Pancreas (tissue), 10 donors: ENCODE measurements at regions not wholly inside any gene's neighbourhood (a gene's known extent, or its start where the extent isn't known, plus 50 kb on each side); places are given as distances from the start of the nearest gene placed in this dataset.

Source experiments
- ATAC-seq, 4 donors: fragments of 200-7000 bp; cut with Tn5 transposase; one replicate each; pipeline versions ENCODE4 v1.8.0 to v1.9.1; 2020; ENCODE audit warnings: mild to moderate bottlenecking in 4 of 4, moderate library complexity in 4 of 4
- DNase-seq, 6 donors: peaks; one replicate each; pipeline ENCODE4 v3.0.0-alpha.2; 2020
- FAIRE-seq: peaks from 2 replicates; lab custom pipeline; 2012; peaks lifted over from hg19 to GRCh38; lab: Jason Lieb, UNC
- H3K27ac ChIP-seq, 4 donors: fragments of 200-600 bp; sonication (generic); 1 replicate in 3 of 4; 2 replicates in 1 of 4; pipeline versions ENCODE4 v1.5.0 to v1.8.0; 2020
- H3K27me3 ChIP-seq, 4 donors: fragments of 200-600 bp; one replicate each; pipeline ENCODE4 v1.8.0; 2021
- H3K36me3 ChIP-seq, 3 donors: fragments of 200-600 bp; sonication (generic) in 1 of 3; one replicate each; pipeline versions ENCODE4 v1.5.0 to v1.8.0; 2020 to 2021
- H3K4me1 ChIP-seq, 3 donors: fragments of 200-600 bp; one replicate each; pipeline ENCODE4 v1.8.0; 2021
- H3K4me3 ChIP-seq, 4 donors: fragments of 200-600 bp; sonication (generic) in 2 of 4; one replicate each; pipeline versions ENCODE4 v1.5.0 to v1.8.0; 2020 to 2021
- H3K9me3 ChIP-seq, 4 donors: fragments of 200-600 bp; one replicate each; pipeline ENCODE4 v1.8.0; 2021
- CTCF ChIP-seq, 4 donors: fragments of 200-600 bp; sonication (generic) in 3 of 4; IDR thresholded peaks; one replicate each; pipeline versions ENCODE4 v1.5.0 to v1.8.0; 2021; ENCODE audit warnings: antibody characterized with exemption in 4 of 4
- WGBS, 2 donors: extraction: QIAGEN DNeasy Blood & Tissue Kit; methylation state at CpG; one replicate each; pipeline ENCODE4 v1.1.7; 2013; 5-methylcytosine and 5-hydroxymethylcytosine counted together
- intact Hi-C, 3 donors: fragments of 100-400 bp; cut with DNase I; formaldehyde crosslinking; loops; one replicate each; pipeline versions ENCODE4 v1.11.1 to v1.14.2; 2022
- donor health status: healthy with polysubstance abuse.
- donor health status: DM: no; HTN: no; CAD: no; lungs with moderate emphysema.
- donor health status: DM: no; HTN: no; CAD: no.
- donor health status: control.
- donor health status: control.
- donor health status: Bipolar disorder and iron deficiency.
- donor health status: DM: yes; HTN: yes; CAD: no.
- donor health status: DM: no; HTN: no; CAD: no.
- donor health status: DM: no; HTN: no; CAD: no.
- donor health status: DM: yes; HTN: yes; CAD: no.

DNA sequence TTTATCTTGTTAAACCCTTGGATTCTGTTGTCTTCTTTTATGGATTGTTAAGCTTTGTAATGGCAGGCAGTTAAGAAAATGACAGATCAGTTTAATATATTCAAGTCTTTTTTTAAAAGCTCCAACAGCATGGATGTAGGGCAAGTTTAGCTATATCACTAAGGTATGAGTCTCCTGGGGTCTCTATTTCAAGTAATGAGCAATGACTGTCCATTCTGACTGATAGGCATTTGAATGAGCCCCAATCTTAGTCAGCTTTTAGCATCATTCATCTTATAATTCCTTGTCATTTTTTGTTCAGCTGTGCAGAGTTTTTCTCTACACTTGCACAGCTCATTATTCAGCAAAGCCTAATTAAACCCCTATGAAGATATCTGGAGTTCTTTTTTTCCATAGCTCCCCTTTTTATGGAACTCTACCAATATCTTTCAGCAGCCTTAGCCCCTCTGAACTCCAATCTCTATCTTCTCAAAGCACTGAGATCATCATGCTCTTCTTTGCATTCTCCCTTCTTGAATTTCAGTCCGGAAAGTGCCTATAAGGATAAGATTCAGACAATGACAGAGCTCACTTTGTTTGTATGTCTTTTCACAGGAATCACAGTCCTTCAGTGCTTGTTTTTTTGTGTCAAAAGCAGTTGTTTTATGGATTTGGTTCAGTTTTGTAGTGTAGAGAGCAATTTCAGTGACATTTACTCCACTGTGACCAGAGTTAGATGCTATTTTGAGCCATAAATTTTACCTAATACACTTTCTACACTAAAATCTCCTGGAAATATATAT is 97.2 kb upstream of the DOK5 start:
- no peak for FAIRE-seq
- no peaks in the 10 kb centered on the region for H3K27me3 ChIP-seq
- no peak for DNase-seq
- intact Hi-C loops = no loop called here
- no peaks in the 10 kb centered on the region for H3K4me1 ChIP-seq
- WGBS, 2 donors = 72 to 77% methylated on average over 1 of the region's 1 CpG
- no peaks in the 10 kb centered on the region for H3K9me3 ChIP-seq
- no peak overlapping the region for H3K4me3 ChIP-seq
- no peak for TF ChIP-seq CTCF (IDR thresholded peaks at IDR 0.05)
- no peak overlapping the region for H3K27ac ChIP-seq
- no peak for ATAC-seq
- no peaks in the 10 kb centered on the region for H3K36me3 ChIP-seq

- no peaks in the 10 kb centered on the region for H3K36me3 ChIP-seq
- H3K27ac ChIP-seq = no peak overlapping the region
- no peak for TF ChIP-seq CTCF (IDR thresholded peaks at IDR 0.05)
- 71 to 76% methylated on average over 7 of the region's 7 CpGs for WGBS, 2 donors
- DNase-seq (no peak), FAIRE-seq (no peak), ATAC-seq (no peak)
- H3K9me3 ChIP-seq = no peaks in the 10 kb centered on the region
- no peak overlapping the region for H3K4me3 ChIP-seq
- no peaks in the 10 kb centered on the region for H3K4me1 ChIP-seq
- intact Hi-C loops = no loop called here
- no peaks in the 10 kb centered on the region for H3K27me3 ChIP-seq
Measured at GRCh38 chr20:54379893-54380584, 95.4 kb upstream of the DOK5 start.

DNA sequence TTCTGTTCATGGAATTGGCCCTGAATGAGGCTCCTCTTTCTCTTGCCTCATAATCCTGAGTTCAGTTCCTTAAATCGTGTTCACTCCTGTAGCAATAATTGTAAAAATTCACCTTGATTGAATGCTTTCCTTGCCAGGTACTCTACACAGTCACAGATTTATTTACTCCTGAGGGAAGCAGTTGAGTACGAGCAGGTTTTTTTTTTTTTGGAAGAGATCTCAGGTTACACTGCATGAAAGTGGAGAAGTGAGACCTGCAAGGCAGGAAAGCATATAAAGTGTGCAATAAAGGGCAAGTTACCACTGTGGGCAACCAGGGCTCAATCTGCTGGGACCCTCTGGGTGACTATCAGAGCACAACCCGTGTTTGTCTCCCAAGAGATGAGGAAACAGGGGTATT is 93.0 kb upstream of the DOK5 start:
- 13 to 19% methylated on average over 3 of the region's 3 CpGs for WGBS, 2 donors
- no peak for DNase-seq
- intact Hi-C loops = no loop called here
- Histone ChIP-seq H3K27ac (no peak overlapping the region), H3K4me1 (no peaks in the 10 kb centered on the region), H3K36me3 (no peaks in the 10 kb centered on the region), H3K9me3 (no peaks in the 10 kb centered on the region), H3K27me3 (no peaks in the 10 kb centered on the region), H3K4me3 (no peak overlapping the region)
- peak in 3 of 4 donors; percentile 43 to 64 (median 59) for ATAC-seq
- TF ChIP-seq CTCF (IDR thresholded peaks at IDR 0.05) = no peak
- no peak for FAIRE-seq

DNA sequence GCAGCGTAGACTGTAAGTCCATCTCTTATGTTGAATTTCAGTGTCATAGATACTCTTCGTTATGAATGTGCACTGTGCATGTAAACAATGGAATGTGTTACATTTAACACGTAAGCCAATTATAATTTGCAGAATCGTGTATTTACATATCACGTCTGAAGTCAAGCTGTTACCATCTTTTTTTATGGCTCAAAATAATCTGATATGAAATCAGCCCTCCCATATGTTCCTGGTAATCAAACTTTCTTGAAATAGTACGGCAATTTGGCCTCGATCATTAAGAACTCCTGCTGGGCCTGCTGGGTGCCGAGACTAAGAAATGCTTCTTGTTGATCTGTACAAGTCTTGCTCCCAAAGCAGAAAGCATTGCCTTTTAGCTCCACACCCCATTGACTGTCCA is 89.6 kb upstream of the DOK5 start:
- ATAC-seq = no peak
- 78 to 87% methylated on average over 8 of the region's 8 CpGs for WGBS, 2 donors
- DNase-seq = no peak
- FAIRE-seq = no peak
- Histone ChIP-seq H3K9me3 (no peaks in the 10 kb centered on the region), H3K4me1 (no peaks in the 10 kb centered on the region), H3K27ac (no peak overlapping the region), H3K27me3 (no peaks in the 10 kb centered on the region), H3K36me3 (no peaks in the 10 kb centered on the region), H3K4me3 (no peak overlapping the region)
- TF ChIP-seq CTCF (IDR thresholded peaks at IDR 0.05) = no peak
- intact Hi-C loops = no loop called here
